ENCODE measurements at regions not wholly inside any gene's neighbourhood (a gene's known extent, or its start where the extent isn't known, plus 50 kb on each side); places are given as distances from the start of the nearest gene placed in this dataset.
"Not testable (repeated sequence)": the region's sequence is repeated elsewhere in the genome, so short reads cannot be mapped to it uniquely, and the experiment has no call there.

GRCh38 chr14:98183556-98183955 is 1088.4 kb downstream of the BCL11B start:
- DNase-seq = no peak

GRCh38 chr14:98184457-98184856 is 1087.5 kb downstream of the BCL11B start:
- DNase-seq = no peak

GRCh38 chr14:98185036-98185435 is 1087.0 kb downstream of the BCL11B start:
- no peak for DNase-seq

GRCh38 chr14:98186140-98186539 is 1085.9 kb downstream of the BCL11B start:
- no peak for DNase-seq

- DNase-seq = no peak
Observed at GRCh38 chr14:98187281-98187680, 1084.7 kb downstream of the BCL11B start.

GRCh38 chr14:98189062-98189461 is 1082.9 kb downstream of the BCL11B start:
- no peak for DNase-seq

- DNase-seq = no peak
Observed at GRCh38 chr14:98189511-98189910, 1082.5 kb downstream of the BCL11B start.

- DNase-seq = no peak
Observed at GRCh38 chr14:98189944-98190343, 1082.1 kb downstream of the BCL11B start.

GRCh38 chr14:98192946-98193345 is 1079.1 kb downstream of the BCL11B start:
- DNase-seq = no peak

GRCh38 chr14:98194821-98195220 is 1077.2 kb downstream of the BCL11B start:
- DNase-seq = no peak

GRCh38 chr14:98195256-98195655 is 1076.7 kb downstream of the BCL11B start:
- no peak for DNase-seq

GRCh38 chr14:98197933-98198332 is 1074.1 kb downstream of the BCL11B start:
- no peak for DNase-seq

- DNase-seq = no peak
Observed at GRCh38 chr14:98198385-98198784, 1073.6 kb downstream of the BCL11B start.

GRCh38 chr14:98200601-98201000 is 1071.4 kb downstream of the BCL11B start:
- DNase-seq = no peak

- DNase-seq = no peak
Observed at GRCh38 chr14:98203421-98203820, 1068.6 kb downstream of the BCL11B start.

- DNase-seq = no peak
Observed at GRCh38 chr14:98204139-98204538, 1067.9 kb downstream of the BCL11B start.

GRCh38 chr14:98207415-98207814 is 1064.6 kb downstream of the BCL11B start:
- no peak for DNase-seq

GRCh38 chr14:98208211-98208611 is 1063.8 kb downstream of the BCL11B start:
- no peak for DNase-seq

GRCh38 chr14:98208943-98209342 is 1063.1 kb downstream of the BCL11B start:
- DNase-seq = no peak

GRCh38 chr14:98210045-98210672 is 1061.8 kb downstream of the BCL11B start:
- peak; percentile 44 for DNase-seq

- no peak for DNase-seq
Observed at GRCh38 chr14:98217530-98217929, 1054.5 kb downstream of the BCL11B start.

GRCh38 chr14:98218218-98218617 is 1053.8 kb downstream of the BCL11B start:
- no peak for DNase-seq

- no peak for DNase-seq
Observed at GRCh38 chr14:98219638-98220037, 1052.4 kb downstream of the BCL11B start.

- DNase-seq = no peak
Observed at GRCh38 chr14:98223106-98223505, 1048.9 kb downstream of the BCL11B start.

- DNase-seq = not testable (repeated sequence)
Observed at GRCh38 chr14:98223710-98224109, 1048.3 kb downstream of the BCL11B start.
